ENCODE measurements at regions not wholly inside any gene's neighbourhood (a gene's known extent, or its start where the extent isn't known, plus 50 kb on each side); places are given as distances from the start of the nearest gene placed in this dataset.

DNA sequence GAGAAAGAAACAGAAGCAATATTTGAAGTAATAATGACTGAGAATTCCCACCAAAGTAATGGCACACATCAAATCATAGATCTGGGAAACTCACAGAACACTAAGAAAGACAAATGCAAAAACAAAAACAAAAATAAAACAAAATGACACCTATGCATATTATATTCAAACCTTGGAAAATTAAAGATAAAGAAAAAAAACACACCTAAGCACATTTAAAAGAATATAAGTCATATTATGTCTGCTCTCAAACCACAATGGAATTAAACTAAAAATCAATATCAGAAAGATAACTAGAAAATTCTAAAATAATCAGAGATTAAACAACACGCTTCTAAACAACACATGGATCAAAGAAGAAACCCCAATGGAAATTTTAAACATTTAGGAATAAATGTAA lies 59.7 kb upstream of the GALNT5 start:
- Histone ChIP-seq H3K9me3 (no peaks in the 10 kb centered on the region), H3K27ac (no peak overlapping the region), H3K27me3 (no peaks in the 10 kb centered on the region), H3K4me3 (no peak overlapping the region), H3K4me1 (no peaks in the 10 kb centered on the region), H3K36me3 (no peaks in the 10 kb centered on the region)
- no peak for DNase-seq
- no peak for ATAC-seq
- no peak for TF ChIP-seq CTCF (IDR thresholded peaks at IDR 0.05)
- intact Hi-C loops (cut with DNase I) = no loop called here

DNA sequence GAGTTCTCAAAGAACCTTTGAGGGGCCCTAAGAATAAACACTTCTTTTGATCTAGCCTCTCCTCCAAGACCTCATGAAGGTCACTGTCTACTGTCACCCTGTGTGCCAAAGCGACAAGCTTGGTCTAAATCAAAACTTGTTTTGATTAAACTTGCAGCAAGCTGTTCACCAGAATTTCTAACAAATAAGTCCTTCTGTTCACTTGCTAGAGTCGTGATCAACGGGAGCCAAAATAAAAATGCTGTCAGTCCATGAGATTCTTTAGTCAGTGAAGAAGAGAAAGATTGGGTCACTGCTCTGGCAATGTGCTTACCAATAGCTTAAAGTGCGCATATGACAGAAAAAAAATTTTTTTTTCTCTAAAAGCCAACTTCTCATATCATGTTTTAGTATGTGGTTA lies 53.9 kb upstream of the GALNT5 start:
- no peak for ATAC-seq
- Histone ChIP-seq H3K27ac (no peak overlapping the region), H3K36me3 (no peaks in the 10 kb centered on the region), H3K4me3 (no peak overlapping the region), H3K4me1 (no peaks in the 10 kb centered on the region), H3K9me3 (no peaks in the 10 kb centered on the region), H3K27me3 (no peaks in the 10 kb centered on the region)
- no peak for DNase-seq
- intact Hi-C loops (cut with DNase I) = no loop called here
- TF ChIP-seq CTCF (IDR thresholded peaks at IDR 0.05) = no peak

- no peaks in the 10 kb centered on the region for H3K27me3 ChIP-seq
- ATAC-seq (no peak), DNase-seq (no peak)
- no peaks in the 10 kb centered on the region for H3K9me3 ChIP-seq
- H3K36me3 ChIP-seq = no peaks in the 10 kb centered on the region
- H3K4me1 ChIP-seq = no peaks in the 10 kb centered on the region
- H3K4me3 ChIP-seq = no peak overlapping the region
- TF ChIP-seq CTCF (IDR thresholded peaks at IDR 0.05) = no peak
- H3K27ac ChIP-seq = no peak overlapping the region
- intact Hi-C loops (cut with DNase I) = no loop called here
Observed at GRCh38 chr2:157204401-157204800, 53.1 kb upstream of the GALNT5 start.

DNA sequence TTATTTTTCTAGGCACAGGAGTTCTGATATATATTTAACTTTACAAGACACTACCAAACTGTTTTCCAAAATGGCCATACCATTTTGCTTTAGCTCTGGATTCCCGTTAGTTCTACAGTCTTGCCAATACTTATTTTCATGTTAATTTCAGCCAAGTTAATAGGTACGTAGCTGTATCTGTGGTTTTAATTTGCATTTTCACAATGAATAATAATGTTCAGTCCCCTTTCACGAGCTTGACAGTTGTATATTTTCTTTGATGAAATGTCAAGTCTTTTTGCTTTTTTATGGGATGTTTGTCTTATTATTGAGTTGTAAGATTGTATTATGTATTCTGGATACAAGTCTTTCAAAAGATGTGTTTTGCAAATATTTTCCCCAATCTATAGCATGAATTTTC lies 50.6 kb upstream of the GALNT5 start:
- Histone ChIP-seq H3K27me3 (no peaks in the 10 kb centered on the region), H3K27ac (no peak overlapping the region), H3K4me3 (no peak overlapping the region), H3K36me3 (no peaks in the 10 kb centered on the region), H3K9me3 (no peaks in the 10 kb centered on the region), H3K4me1 (no peaks in the 10 kb centered on the region)
- TF ChIP-seq CTCF (IDR thresholded peaks at IDR 0.05) = no peak
- intact Hi-C loops (cut with DNase I) = no loop called here
- no peak for DNase-seq
- no peak for ATAC-seq
